ENCODE measurements at regions not wholly inside any gene's neighbourhood (a gene's known extent, or its start where the extent isn't known, plus 50 kb on each side); places are given as distances from the start of the nearest gene placed in this dataset.

- TF ChIP-seq, protein P1, sequence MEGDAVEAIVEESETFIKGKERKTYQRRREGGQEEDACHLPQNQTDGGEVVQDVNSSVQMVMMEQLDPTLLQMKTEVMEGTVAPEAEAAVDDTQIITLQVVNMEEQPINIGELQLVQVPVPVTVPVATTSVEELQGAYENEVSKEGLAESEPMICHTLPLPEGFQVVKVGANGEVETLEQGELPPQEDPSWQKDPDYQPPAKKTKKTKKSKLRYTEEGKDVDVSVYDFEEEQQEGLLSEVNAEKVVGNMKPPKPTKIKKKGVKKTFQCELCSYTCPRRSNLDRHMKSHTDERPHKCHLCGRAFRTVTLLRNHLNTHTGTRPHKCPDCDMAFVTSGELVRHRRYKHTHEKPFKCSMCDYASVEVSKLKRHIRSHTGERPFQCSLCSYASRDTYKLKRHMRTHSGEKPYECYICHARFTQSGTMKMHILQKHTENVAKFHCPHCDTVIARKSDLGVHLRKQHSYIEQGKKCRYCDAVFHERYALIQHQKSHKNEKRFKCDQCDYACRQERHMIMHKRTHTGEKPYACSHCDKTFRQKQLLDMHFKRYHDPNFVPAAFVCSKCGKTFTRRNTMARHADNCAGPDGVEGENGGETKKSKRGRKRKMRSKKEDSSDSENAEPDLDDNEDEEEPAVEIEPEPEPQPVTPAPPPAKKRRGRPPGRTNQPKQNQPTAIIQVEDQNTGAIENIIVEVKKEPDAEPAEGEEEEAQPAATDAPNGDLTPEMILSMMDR (conservative IDR thresholded peaks at IDR 0.05; ENCODE audit: low read depth, low read length), result no peak
- TF ChIP-seq EZH2 (IDR thresholded peaks at IDR 0.05; ENCODE audit: low read length, unreplicated experiment), result no peak
- no peak for TF ChIP-seq EZH2phosphoT487 (IDR thresholded peaks at IDR 0.05; ENCODE audit: borderline replicate concordance, low read length)
Measured at GRCh38 chr17:77010667-77011066, 130.1 kb upstream of the SEC14L1 start.

All from PC-3 (cell line).